ENCODE measurements at regions not wholly inside any gene's neighbourhood (a gene's known extent, or its start where the extent isn't known, plus 50 kb on each side); places are given as distances from the start of the nearest gene placed in this dataset.
"Not testable (repeated sequence)": the region's sequence is repeated elsewhere in the genome, so short reads cannot be mapped to it uniquely, and the experiment has no call there.

DNA sequence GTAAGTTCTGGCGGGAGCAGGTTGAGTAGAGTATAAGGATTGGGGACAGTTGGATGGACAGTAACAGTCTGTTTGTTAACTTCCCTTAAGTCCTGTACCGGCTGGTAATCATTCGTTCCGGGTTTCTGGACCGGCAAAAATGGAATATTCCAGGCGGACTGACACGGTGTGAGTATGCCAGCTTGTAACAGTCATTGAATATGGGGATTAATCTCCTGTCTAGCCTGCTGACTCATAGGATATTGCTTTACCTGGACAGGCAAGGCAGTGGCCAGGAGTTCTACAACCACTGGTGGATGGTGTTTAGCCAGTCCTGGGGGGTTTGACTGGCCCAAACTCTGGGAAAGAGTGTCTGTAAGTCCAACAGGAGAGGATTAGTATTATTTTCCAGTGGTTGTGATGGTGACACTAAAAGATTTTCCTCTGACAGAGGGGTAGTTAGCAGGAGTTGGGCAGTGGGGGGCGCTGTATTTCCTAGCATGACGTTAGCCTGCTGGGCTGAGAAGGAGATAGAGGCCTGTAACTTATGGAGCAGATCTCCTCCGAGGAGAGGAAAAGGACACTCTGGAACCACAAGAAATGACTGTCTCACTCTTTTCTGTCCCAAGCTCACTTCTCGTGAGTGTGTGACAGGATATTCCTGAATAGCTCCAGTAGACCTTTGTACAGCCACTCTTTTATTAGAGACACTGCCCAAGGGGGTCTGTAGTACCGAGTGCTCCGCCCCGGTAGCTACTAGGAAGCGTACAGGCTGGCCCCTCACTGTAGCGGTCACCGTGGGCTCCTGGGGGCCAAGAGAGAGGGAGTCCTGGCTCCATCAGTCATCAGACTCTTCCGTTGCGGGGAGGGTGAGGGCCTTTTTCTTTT, 152.2 kb downstream of the TRIM27 start:
- DNase-seq: no peak

DNA sequence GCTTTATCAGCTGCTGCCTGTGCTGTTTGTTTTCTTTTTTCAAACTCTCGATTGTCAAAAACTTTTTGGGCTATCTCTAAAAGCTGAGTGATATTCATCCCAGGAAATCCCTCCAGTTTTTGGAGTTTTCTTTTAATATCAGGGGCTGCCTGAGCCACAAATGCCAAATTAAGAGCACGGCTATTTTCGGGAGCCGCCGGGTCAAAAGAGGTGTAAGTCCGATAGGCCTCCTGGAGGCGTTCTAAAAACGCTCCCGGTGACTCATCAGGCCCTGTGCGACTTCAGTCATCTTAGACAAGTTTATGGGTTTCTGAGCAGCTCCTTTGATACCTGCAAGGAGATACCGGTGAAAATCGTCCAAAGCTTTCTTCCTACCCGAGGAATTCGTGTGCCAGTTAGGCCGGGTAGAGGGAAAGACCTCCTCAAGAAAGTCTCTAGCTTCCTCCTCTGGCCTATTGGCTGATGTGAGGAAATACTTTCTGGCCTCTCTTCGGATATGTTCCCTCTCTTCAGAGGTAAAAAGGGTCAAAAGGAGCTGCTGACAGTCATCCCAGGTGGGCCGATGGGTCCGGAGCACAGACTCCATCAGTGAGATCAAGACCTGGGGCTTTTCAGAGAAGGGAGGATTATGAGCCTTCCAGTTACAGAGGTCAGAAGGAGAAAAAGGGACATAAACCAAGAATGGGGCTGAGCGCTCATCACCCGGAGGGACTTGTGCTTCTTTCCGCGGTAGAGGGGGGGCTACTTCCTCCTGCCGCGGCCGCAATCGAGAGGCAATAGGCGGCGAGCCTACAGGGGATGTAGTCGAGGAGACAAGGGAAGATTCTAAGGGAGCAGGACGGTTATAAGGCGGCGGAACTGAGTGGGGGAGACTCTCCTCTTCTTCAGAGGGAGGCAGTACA, 151.1 kb downstream of the TRIM27 start:
- no peak for DNase-seq

DNA sequence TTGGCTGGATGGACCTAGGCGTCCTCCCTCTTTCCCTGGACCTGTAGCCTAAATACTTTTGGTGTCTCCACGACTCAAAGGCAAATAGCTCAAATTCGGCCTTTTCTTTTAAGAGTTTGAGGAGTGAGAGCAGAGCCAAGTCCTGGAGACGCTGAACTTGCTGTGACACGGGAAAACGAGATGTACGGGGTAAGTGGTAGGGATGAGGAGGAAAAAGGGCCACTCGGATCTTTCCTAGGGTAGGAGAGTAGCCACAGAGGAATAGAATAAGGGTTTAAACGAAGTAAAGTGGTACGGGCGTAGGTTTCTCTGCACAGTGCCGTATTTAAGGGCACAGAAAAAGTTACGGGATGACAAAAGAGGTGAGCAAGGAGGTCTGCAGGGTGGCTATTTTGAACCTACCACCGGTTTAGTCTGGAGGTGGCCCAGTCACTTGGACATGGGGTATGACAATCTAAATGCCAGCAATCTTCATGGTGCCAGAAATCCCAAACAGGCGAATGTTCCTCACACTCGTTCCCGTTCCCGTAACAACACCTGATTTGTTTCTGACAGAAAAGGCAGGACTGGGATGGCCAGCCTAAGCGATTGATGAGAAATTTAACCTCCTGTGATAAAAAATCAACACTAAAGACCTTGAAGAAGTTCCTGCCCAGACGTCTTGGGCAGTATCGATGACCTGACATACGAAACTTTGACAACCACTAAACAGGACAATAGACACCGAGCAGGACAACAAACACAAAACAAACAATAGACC, 149.3 kb downstream of the TRIM27 start:
- DNase-seq: no peak

DNA sequence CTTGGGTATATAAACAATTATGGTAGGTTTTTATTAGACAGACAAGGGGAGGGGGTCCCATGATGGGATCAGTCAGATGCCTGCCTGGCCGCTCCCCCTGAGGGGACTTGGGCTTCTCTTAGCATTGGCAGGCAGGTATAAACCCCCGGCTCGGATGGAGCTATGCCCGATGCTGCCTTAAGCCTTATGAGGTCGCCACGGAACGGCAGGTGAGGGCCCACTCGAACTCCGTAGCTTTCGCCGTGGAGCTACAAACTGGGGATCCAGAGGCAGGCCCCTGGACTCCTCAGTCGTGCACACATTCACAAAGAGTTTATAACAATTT, 148.8 kb downstream of the TRIM27 start:
- no peak for DNase-seq

DNA sequence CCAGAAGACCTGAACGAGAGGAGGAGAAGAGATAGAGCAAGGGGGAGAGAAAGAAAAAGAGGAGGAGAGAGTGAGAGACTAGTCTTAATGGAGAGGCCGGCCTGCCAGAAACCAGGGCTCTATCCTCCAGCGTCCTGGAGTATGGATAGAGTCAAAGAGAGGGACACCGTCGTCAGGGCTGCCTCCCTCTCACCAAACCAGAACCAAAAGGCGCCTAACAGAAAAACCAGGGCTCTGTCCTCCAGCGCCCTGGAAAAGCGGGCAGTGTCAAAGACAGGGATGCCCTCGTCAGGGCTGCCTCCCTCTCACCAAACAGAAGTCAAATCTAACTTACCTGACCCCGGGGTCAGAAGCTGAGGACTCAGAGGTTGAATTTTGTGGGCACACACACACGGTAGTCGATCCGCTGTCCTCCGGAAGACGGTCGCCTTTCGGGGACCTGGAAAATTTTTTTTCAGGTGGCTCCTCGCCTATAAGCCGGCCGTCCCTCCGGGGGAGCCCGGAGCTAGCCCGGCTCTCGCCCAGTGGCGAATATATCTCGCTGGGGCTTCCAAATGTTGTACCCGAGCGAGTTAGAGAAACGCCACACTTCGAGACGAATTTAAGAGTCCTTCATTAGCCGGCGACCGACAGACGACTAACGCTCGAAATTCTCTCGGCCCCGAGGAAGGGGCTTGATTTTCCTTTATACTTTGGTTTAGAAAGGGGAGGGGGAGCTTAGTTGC, 148.2 kb downstream of the TRIM27 start:
- DNase-seq: no peak

DNA sequence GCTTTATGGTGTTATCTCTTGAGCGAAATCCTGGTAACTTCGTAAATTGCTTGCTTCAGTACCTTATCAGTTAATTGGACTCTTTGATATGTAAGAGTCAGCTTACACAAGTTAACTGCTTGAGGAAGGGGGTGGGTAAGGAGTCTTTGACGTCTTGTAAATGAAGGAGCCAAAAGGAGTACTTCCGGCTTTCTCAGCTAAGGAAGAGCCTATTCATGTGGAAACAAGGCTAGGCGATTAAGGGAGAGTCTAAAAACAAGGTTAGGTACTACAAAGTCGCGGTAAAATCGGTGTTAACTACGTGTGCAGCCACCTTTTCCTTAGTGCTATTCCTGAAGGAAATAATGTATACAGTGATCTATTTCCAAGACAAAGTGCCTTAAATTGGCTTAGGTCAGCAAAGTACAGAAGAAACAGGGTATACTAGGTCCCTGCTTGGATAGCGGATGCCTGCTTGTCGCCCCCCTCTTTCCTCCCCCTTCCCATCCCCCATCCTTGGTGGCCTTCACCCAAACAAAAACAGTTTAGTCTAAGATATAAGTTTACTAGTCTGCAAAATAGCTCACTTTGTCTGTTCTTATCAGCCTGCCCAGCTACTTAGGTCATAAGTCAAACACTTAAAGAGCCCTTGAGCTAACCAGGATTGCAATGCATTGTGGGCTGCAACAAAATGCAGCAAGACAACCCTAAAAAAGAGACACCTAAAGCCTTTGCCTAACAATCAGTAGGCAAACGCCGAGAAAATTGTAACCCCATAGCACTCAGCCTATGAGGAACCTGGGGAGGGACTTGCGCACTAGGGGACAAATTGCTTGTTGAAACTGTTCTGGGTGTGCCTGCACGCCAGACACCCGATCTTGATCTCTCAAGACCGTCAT, 147.3 kb downstream of the TRIM27 start:
- peak; percentile 52 for DNase-seq

DNA sequence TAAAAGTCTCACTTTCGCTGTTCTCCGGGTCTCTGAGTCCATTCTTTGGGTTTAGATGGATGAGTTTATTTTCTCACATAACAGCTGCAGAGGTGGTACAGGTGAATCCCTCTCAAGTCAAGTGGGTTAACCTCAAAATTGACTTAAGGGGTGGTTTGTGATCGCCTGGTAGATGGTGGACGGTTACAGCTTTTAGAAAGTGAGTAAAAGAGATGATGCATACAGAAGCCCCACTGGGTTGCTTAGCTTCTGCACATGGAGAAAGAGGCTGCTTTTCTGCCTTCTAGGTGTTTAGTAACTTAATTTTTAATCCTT, 146.7 kb downstream of the TRIM27 start:
- no peak for DNase-seq

DNA sequence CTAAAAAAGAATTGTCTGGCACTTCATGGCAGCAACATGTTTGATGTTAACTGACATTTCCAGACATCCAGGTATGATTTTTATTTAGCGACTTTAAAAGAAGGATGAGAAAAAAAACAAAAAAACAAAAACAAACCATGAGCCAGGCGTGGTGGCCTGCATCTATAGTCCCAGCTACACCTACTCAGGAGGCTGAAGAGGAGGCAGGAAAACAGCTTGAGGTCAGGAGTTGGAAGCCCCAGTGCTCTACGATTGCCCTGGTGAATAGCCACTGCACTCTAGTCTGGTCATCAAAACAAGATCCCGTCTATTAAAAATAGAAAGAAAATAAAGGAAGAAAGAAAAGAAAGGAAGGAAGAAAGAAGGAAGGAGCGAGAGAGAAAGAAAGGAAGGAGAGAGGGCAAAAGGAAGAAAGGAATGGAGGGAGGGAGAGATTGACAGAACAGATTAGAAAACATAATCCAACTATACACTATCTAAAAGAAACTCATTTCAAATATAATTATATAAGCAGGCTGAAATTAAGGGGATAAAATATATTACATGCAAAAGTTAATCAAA, 141.6 kb downstream of the TRIM27 start:
- no peak for DNase-seq

DNA sequence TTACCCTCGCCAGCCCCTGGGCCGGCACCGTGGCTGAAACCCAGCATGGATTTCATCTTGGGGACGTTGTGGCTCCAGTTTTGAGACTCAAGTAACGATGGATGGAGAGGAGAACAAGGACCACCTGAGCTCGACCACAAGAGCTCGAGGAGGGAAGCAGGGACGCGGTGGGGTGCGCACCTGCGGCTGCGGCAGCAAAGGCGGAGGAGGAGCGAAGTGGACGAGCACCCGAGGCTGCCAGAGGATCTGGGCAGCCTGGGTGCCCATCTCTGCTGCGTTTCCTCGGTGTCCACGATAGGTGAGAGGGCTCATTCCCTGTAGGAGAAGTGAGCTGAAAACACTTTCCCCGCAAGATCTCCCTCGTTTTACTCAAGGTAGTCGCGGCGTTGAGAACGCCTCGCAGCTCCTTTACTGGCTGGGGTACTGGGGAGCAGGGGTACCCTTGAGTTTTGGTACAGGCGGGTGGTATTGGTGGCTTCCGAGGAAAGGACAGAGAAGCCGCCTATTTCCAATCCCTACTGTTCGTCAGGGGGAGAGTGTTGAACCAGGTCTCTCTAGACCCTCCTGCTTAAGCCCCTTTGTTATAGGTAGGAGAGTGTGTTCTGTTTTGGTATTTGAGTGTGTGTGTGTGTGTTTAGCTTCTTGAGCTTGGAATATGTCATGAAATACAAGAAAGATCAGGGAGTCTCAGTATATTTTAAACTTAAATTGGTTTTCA, 137.7 kb downstream of the TRIM27 start:
- no peak for DNase-seq

DNA sequence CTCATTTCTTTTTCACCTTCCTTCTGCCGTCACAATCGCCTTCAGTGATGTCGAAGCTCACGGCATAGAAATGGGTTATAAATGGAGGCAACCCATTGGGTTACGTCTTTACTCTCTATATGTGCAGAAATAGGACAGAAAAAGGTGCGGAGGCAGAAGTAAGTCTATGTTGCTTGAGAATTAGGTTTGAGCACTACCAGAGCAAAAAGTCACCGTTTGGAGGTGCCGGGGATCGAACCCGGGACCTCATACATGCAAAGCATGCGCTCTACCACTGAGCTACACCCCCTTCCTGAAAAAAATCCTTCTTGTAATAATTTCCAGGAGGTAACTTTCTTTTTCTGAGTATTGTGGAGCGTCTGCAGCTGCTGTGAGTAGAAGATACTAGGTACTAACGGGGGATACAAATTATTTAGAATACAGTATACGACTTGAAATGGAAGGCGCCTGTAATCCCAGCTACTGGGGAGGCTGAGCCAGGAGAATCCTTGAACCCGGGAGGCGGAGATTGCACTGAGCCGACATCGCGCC, 134.2 kb downstream of the TRIM27 start:
- peak; percentile 65 for DNase-seq

DNA sequence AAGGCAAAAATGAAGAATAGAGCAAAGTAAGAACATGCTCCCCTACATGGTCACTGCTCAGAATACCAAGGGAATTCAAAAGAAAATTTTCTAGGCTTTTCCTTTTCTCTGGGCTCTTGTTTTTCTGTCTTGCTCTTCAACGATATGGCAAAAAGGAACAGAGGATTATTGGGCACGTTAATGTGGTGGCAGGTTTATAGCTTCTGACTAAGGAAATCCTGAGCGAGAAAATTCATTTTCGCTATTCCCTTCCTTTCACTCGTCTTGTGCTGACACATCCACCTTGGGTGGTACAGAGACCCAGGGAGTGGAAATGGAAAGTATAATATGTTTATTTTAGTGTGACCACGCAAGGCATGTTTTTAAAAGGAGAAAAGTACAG, 132.8 kb downstream of the TRIM27 start:
- no peak for DNase-seq

DNA sequence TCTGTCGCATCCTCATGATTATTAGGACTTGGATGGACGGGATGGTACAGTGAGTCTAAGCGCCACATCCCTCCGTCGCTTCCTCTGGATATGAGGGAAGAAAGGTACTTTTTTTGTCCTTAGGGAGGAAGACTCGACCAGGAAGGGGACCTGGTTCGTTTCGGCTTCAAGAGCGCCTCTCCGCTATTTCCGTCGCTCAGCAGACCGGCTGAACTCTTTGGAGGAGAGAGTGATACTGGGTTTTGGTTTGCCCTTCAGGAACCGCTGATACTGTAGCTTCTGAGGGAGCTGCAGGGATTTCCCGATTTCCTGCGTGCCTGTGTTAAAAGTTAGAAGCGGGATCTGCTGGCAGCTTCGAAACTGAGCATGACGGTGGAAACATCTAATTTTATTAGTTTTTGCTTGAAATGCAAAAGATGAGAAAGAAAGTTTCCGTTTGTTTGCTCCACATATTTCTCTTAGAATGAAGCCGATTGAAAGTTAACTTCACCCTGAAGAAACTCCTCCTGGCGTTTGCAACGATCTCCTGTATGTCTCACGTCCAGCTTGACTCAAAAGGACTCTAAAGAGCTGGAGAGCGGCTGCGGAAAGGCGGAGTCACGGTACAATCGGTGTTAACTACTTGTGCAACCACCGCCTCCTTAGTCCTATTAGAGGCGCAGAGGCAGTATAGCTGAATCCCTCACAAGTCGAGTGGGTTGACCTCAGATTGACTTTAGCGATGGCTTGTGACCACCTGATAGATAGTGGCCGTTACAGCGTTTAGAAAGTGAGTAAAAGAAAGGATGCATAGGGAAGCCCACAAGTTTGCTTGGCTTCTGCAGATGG, 129.4 kb downstream of the TRIM27 start:
- DNase-seq: peak; percentile 34

DNA sequence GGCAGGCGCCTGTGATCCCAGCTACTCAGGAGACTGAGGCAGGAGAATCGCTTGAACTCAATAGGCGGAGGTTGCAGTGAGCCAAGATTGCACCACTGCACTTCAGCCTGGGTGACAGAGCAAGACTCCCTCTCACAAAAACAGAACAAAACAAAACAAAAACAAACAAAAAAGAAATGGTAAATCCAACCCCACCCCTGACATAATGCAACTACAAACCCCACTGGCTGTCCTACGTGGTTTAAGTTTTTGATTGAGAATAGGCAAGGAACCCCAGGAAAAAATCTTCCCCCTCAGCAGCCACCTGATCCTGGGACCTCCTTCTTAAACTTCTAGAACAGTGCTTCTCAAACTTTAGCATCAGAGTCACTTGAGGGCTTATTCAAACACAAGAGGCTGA, 123.1 kb downstream of the TRIM27 start:
- not testable (repeated sequence) for DNase-seq

DNA sequence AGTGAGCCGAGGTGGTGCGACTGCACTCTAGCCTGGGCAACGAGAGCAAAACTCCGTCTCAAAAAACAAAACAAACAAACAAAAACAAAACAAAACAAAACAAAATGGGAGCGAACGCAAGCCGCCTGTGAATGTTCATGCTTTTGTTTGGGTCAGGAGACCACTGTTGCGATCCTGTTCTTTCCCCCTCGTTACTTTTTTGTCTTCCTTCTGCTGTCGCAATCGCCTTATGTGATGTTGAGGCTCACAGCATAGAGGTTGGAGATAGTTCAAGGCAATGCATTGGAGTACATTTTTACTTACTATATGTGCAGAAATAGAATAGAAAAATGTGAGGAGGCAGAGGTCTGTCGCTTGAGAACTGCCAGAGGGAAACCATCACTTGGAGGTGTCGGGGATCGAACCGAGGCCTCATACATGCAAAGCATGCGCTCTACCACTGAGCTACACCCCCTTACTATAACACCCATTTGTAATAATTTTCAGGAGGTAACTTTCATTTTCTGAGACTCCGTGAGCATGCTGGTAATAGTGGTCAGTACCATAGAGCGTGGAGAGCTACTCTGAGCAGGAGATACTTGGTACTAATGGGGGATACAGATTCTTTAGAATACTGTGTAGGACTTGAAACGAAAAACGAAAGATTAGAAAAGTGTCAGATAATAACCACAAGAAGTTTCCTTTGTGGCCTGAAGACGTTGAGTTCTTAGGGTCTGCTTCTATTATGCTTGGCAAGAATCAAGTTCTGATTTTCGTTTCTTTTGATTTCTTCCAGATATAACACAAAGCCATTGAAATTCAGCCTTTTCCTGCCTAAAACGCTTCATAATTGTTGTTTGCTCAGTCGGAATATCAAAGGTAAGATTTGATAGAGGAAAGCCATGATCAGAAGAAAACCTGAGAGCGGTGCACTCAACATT, 121.1 kb downstream of the TRIM27 start:
- no peak for DNase-seq

DNA sequence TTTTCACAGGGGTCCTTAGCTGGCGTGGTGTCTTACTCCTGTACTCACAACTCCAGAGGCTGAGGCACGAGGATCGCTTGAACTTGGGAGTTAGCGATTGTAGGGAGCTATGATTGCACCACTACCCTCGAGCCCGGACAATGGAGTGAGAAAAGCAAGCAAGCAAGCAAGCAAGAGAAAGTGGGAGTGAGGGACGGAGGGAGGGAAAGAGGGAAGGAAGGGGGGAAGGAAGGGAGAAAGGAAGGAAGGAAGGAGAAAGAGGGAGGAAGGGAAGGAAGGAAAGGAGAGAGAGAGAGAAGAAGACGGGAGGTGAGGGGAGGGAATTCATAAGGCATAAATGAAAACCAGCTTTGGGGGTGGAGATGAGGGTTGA, 120.5 kb downstream of the TRIM27 start:
- DNase-seq: no peak

DNA sequence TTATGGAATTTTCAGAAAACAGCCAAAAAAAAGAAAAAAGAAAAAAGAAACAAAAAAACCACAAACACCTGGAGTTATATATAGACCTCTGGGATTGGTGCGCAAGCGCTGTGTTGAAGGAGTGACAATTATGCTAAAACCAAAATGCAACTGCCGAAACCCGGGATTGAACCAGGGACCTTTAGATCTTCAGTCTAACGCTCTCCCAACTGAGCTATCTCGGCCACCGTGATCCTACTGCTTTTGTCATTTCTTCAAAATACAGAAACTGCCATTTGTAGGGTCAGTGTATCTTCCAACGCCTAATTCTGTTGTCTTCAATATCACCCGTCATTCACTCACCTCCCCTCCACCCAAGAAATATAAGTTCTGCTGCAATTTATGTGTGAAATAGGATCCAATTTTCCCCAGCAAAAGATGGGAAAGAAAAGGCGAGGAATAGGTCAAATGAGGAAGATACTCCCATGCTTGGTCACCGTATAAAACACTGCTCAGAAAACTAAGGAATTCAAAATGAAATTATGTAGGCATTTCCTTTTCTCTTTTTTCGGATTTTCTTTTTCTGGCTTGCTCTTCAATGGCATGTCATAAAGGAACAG, 116.0 kb downstream of the TRIM27 start:
- peak; percentile 60 for DNase-seq

DNA sequence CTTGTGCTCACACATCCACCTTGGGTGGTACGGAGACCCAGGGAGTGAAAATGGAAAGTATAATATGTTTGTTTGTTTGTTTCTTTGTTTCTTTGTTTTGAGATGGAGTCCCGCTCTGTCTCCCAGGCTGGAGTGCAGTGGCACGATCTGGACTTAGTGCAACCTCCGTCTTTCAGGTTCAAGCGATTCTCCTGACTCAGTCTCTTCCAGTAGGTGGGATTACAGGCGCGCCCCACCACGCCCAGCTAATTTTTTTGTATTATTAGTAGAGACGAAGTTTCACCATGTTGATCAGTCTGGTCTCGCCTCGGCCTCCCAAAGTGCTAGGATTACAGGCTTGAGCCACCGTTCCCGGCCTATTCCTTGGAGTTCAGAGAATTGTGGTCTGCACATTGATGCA, 115.4 kb downstream of the TRIM27 start:
- DNase-seq: no peak
